ENCODE measurements at regions not wholly inside any gene's neighbourhood (a gene's known extent, or its start where the extent isn't known, plus 50 kb on each side); places are given as distances from the start of the nearest gene placed in this dataset.
A peak's percentile ranks its signal among the peaks of the same experiment; 100 is the strongest.
"Not testable (repeated sequence)": the region's sequence is repeated elsewhere in the genome, so short reads cannot be mapped to it uniquely, and the experiment has no call there.

DNA sequence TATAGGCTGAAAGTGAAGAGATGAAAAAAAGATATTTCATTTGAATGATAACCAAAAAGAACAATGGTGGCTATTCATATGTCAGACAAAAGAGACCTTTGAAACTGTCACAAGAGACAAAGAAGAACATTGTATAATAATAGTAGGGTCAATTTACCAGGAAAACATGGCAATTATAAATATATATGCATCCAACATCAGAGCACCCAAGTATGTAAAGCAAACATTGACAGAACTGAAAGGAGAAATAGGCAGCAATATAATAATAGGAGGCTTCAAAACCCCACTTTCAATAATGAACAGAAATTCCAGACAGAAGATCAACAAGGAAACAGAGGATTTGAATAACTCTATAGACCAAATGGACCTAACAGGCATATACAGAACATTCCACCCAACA lies 876.2 kb downstream of the GRID1 start:
- Histone ChIP-seq H3K9me3 (no peaks in the 10 kb centered on the region), H3K36me3 (replicated peaks in 1 of 2; ENCODE audit: insufficient read depth in 1 of 2, low read depth in 2 of 2) (no peaks in the 10 kb centered on the region), H3K4me3 (no peak overlapping the region), H3K27ac (no peak overlapping the region), H3K27me3 (no peaks in the 10 kb centered on the region), H3K4me1 (no peaks in the 10 kb centered on the region)
- ATAC-seq (no peak), DNase-seq (no peak)
- intact Hi-C loops (cut with DNase I) = no loop called here
- TF ChIP-seq POLR2A (IDR thresholded peaks at IDR 0.05) = no peak

DNA sequence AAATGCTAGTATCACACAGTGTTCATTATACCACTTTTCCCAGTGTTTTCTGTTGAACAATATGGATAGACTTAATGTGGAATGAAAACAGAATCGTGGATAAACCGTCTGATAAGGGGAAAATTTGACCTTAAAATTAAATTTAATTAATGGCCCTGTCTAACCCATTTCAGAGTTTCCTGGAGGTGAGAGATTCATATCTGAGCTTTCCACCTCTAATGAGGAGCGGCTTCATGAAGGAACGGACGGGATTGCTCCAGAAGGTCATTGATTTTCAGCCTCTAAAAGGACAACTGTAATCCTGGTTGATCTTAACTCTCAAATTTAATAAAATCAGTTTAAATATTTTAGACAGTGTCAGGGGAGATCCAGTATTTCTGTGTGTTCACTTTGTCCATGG lies 874.9 kb downstream of the GRID1 start:
- H3K27me3 ChIP-seq = no peaks in the 10 kb centered on the region
- DNase-seq = no peak
- TF ChIP-seq, protein P1, sequence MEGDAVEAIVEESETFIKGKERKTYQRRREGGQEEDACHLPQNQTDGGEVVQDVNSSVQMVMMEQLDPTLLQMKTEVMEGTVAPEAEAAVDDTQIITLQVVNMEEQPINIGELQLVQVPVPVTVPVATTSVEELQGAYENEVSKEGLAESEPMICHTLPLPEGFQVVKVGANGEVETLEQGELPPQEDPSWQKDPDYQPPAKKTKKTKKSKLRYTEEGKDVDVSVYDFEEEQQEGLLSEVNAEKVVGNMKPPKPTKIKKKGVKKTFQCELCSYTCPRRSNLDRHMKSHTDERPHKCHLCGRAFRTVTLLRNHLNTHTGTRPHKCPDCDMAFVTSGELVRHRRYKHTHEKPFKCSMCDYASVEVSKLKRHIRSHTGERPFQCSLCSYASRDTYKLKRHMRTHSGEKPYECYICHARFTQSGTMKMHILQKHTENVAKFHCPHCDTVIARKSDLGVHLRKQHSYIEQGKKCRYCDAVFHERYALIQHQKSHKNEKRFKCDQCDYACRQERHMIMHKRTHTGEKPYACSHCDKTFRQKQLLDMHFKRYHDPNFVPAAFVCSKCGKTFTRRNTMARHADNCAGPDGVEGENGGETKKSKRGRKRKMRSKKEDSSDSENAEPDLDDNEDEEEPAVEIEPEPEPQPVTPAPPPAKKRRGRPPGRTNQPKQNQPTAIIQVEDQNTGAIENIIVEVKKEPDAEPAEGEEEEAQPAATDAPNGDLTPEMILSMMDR (IDR thresholded peaks at IDR 0.05) = no peak
- no peak for TF ChIP-seq POLR2A (IDR thresholded peaks at IDR 0.05)
- H3K4me3 ChIP-seq = no peak overlapping the region
- no peak overlapping the region for H3K27ac ChIP-seq
- intact Hi-C loops (cut with DNase I) = no loop called here
- no peaks in the 10 kb centered on the region for H3K4me1 ChIP-seq
- 45 to 48% methylated on average over 5 of the region's 5 CpGs for WGBS, 2 donors
- H3K9me3 ChIP-seq = no peaks in the 10 kb centered on the region
- H3K36me3 ChIP-seq (replicated peaks in 1 of 2; ENCODE audit: insufficient read depth in 1 of 2, low read depth in 2 of 2) = no peaks in the 10 kb centered on the region
- ATAC-seq = no peak

DNA sequence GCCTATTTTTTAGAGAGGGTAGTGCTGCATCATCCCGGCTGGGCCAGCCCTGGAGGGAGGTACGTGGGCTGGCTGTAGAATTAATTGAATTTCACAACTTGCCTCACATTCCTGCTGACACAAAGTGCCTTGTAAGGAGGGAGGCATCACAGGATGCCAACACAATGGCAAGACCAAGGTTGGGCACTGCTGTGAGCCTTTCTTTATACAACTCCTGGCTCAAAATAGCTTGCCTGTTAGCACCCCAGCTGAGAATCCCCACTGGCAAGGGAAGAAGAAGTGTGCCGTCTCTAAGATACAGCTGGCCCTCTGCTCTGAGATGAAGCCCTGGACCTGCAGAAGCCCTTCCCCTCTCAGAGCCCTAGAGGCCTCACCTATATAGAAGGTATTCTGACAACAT lies 873.9 kb downstream of the GRID1 start:
- 36 to 48% methylated on average over 3 of the region's 3 CpGs for WGBS, 2 donors
- Histone ChIP-seq H3K36me3 (replicated peaks in 1 of 2; ENCODE audit: insufficient read depth in 1 of 2, low read depth in 2 of 2) (no peaks in the 10 kb centered on the region), H3K27ac (no peak overlapping the region), H3K4me1 (no peaks in the 10 kb centered on the region), H3K4me3 (no peak overlapping the region), H3K9me3 (no peaks in the 10 kb centered on the region), H3K27me3 (no peaks in the 10 kb centered on the region)
- intact Hi-C loops (cut with DNase I) = no loop called here
- TF ChIP-seq, protein P1 (IDR thresholded peaks at IDR 0.05) = no peak
- no peak for TF ChIP-seq POLR2A (IDR thresholded peaks at IDR 0.05)
- no peak for ATAC-seq
- DNase-seq = no peak

DNA sequence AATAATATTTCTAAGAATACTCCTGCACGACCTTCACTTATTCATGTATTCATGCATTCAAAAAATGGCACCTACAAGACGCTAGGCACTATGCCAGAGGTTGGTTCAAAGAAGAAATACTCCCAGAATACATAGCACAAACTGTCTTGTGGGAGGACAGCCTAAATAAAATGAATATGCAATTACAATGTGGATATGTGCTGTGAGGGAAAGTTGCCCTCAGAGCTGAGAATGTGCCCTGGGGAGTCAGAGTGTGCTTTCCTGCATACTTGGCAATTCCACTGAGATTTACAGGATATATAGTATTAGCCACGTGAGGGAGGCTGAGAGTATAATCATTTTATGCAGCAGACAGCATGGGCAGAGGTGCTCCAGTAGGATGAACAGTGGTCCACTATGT lies 872.9 kb downstream of the GRID1 start:
- no peak for ATAC-seq
- Histone ChIP-seq H3K4me3 (no peak overlapping the region), H3K27ac (no peak overlapping the region), H3K36me3 (replicated peaks in 1 of 2; ENCODE audit: insufficient read depth in 1 of 2, low read depth in 2 of 2) (no peaks in the 10 kb centered on the region), H3K9me3 (no peaks in the 10 kb centered on the region), H3K4me1 (no peaks in the 10 kb centered on the region), H3K27me3 (no peaks in the 10 kb centered on the region)
- no peak for DNase-seq
- TF ChIP-seq, protein P1 (IDR thresholded peaks at IDR 0.05) = no peak
- no peak for TF ChIP-seq POLR2A (IDR thresholded peaks at IDR 0.05)
- intact Hi-C loops (cut with DNase I) = no loop called here
- WGBS, 2 donors = 30 to 31% methylated on average over 3 of the region's 3 CpGs

DNA sequence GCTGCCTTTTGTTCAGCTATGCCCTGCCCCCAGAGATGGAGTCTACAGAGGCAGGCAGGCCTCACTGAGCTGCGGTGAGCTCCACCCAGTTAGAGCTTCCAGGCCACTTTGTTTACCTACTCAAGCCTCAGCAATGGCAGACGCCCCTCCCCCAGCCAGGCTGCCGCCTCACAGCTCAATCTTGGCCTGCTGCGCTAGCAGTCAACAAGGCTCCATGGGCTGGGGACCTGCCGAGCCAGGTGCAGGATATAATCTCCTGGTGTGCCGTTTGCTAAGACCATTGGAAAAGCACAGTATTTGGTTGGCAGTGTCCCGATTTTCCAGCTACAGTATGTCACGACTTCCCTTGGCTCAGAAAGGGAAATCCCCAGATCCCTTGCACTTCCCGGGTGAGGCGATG lies 862.0 kb downstream of the GRID1 start:
- H3K4me3 ChIP-seq; H3K27ac ChIP-seq; intact Hi-C loops (cut with DNase I); DNase-seq; ATAC-seq; H3K36me3 ChIP-seq (replicated peaks in 1 of 2; ENCODE audit: insufficient read depth in 1 of 2, low read depth in 2 of 2); H3K27me3 ChIP-seq; H3K9me3 ChIP-seq; H3K4me1 ChIP-seq: not testable (repeated sequence)
- WGBS, 2 donors = 75 to 91% methylated on average over 9 to 10 of the region's 10 CpGs

DNA sequence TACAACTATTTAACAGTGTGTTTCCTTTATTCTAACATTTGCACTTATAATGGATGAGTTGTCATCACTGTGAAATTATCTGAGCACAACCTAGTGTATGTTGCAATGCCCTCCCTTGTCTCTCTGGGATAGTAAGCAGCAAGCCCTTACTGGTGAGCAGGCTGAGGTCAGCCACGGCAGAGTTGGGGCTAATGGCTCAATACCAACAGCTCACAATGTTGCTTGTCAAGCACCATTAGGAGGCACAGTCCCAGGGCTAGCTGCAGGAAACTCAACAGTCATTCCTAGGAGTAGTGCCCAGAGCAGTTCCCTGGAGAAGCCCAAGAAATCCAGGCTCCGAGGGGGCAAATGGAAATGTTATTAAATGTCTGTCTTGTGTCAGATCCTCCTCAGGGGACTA lies 858.4 kb downstream of the GRID1 start:
- no peaks in the 10 kb centered on the region for H3K4me1 ChIP-seq
- intact Hi-C loops (cut with DNase I) = no loop called here
- 67% methylated on average over 2 of the region's 2 CpGs for WGBS, 2 donors
- no peaks in the 10 kb centered on the region for H3K9me3 ChIP-seq
- no peaks in the 10 kb centered on the region for H3K27me3 ChIP-seq
- no peaks in the 10 kb centered on the region for H3K36me3 ChIP-seq (replicated peaks in 1 of 2; ENCODE audit: insufficient read depth in 1 of 2, low read depth in 2 of 2)
- H3K4me3 ChIP-seq = no peak overlapping the region
- no peak for ATAC-seq
- no peak overlapping the region for H3K27ac ChIP-seq
- peak in 1 of 4 donors; percentile 11 for DNase-seq
- TF ChIP-seq, protein P1 (IDR thresholded peaks at IDR 0.05) = no peak
- TF ChIP-seq POLR2A (IDR thresholded peaks at IDR 0.05) = no peak
